GM21737 (cell line): ENCODE measurements at regions not wholly inside any gene's neighbourhood (a gene's known extent, or its start where the extent isn't known, plus 50 kb on each side); places are given as distances from the start of the nearest gene placed in this dataset.
"Not testable (repeated sequence)": the region's sequence is repeated elsewhere in the genome, so short reads cannot be mapped to it uniquely, and the experiment has no call there.

ENCODE experiments used
- ATAC-seq: cut with Tn5 transposase; IDR thresholded peaks from one replicate; pipeline ENCODE4 v1.9.1; 2021; ENCODE audit warnings: mild to moderate bottlenecking, moderate library complexity; ENCODE audit not compliant: unreplicated experiment

DNA sequence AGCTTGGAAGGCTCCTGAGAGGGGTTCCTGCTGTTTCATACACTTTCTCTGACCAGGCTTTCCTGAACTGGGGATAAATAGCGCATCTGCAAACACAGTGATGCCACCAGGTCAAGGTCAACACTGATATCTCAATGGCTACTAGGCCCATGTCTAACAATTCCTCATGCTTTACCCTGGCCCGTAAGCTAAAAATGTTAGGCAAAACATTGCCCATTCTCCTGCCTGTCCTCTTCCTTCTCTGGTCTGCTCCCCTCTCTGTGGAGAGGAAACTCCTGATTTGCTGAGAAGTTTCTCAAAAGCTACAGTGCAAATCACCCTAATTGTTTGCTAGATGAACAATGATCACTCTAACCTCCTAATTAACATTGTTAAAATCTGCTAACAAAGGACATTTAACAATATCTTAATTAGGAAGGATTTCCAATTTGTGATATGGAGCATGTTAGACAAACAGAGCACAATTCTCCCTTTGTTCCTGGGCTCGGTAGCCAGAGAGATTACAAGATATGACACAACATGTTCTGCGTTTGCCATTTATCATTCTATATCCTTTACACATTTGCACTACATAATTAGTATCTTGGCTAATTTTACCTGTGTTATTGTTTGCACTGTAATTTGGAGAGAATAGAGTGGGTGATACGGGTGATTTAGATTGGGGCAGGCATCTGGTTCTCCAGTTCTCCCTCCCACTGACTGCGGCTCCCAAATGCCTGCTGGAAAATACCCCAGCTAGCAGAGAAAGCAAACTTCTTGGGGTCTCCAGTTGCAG is 266.8 kb downstream of the CD83 start:
- ATAC-seq, result no peak

DNA sequence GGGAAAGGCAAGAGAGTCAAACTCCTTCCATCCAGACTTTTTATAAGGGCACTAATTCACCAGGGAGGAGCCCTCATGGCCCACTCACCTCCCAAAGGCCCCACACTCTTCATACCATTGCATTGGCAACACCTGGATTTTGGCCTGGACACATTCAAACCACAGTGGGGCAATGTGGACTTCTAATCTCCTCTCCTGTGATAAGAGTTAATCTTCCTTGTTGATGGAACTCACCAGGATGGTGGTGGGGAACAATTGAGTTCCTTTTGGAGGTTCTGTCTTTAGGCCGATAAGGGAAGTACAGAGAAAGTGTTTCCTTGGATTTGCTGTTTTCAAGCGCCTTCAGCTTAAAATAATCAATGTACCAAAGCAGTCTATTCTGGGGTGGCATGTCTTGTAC is 268.7 kb downstream of the CD83 start:
- ATAC-seq, result no peak

DNA sequence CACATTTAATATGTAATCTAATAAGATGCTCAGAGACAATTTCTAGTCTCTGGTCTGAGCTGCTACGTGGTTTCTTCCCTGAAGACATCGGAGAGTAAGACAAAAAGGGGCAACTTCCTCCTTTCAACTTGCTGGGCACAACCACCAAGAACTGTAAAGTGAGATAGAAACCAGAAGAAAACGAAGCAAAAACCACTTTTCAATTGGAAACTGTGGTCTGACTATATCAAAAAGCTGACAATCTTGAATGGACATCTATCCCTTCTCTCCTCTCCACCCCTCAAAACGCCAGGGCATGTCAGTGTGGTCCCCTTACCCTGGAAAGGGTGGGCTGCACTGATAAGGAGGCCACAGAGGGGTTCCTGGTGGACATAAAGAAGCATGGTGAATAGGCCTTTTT is 269.1 kb downstream of the CD83 start:
- ATAC-seq, result no peak

DNA sequence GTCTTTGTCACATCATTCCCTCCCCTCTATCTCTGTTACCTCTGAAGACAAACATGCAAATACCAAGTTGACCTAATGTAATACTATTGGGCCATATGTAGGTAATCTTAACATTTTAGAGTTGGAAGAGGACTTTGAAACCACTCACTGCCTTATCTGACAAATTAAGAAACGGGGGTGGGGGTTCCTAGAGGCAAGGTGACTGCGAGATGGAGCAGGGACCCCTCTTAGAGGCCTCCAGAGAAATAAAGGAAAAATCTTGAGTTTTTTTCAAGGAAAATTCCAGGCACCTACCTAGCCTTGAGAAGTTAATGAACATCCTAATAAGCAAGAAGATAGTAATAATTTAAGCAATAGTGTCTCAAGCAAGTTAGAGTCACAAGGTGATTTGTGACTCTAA is 270.8 kb downstream of the CD83 start:
- ATAC-seq, result no peak

DNA sequence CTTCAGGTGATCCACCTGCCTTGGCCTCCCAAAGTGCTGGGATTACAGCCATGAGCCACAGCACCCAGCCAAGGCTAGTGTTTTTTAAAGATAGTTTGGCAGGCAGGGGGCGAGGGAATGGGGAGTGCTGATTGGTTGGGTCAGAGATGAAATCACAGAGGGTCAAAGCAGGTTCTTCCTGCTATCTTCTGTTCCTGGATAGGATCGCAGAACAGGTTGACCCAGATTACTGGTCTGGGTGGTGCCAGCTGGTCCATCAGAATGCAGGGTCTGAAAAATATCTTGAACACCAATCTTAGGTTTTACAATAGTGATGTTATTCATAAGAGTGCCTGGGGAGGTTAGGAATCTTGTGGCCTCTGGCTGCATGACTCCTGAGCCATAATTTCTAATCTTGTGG is 272.2 kb downstream of the CD83 start:
- ATAC-seq, result not testable (repeated sequence)

DNA sequence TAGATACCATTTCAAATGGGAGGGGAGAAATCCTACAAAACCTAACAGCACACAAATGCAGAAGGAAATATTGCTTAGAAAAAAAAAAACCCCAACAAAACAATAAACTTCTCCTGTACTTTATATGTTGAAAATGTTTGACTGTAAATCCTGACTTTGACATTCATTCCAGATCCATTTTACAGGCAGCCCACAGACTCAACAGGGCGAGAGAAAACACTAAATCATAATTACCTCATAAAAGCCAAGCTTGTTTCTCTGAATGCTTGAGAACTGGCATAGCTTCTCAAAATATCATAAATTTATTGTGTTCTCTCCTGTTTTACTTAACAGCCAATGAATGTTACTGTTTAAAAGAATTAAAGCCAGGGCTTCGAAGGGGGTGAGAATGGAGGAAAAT is 273.2 kb downstream of the CD83 start:
- no peak for ATAC-seq

DNA sequence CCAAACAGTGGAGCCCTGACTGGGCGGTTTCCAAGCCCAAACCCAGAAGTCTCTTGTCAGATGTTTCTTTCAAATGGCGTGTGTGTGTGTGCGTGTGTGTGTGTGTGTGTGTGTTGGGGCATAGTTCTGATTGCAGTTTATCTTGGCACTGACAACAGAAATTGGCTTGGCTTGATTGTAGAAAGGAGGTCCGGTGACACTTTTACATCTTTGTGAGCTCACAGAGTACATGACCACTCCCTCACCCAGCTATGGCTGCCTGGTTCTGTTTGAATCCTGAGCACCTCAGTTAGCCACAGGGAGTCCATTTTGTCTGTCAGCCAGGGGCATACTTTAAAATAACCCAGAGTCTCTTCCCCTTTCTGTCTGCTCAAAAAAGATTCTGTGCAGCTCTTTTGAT is 276.3 kb downstream of the CD83 start:
- ATAC-seq, result no peak

DNA sequence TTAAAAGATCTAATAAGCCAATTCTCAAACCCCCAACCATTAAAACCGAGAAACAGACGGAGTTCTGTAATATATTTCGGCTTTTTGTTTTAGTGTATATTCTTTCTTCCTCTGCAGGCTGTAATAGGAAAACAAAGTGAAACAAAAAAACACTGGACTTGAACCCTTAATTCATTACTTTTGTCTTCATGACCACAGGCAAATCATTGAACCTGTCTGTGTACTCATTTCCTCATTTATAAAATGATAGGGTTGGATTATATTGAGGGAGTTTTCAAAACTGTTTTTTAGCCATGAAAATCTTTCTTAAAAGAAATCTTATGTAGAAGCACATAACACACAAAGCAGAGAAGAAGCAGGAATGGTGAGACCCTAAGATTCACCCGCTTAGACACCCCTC is 278.8 kb downstream of the CD83 start:
- ATAC-seq, result no peak

DNA sequence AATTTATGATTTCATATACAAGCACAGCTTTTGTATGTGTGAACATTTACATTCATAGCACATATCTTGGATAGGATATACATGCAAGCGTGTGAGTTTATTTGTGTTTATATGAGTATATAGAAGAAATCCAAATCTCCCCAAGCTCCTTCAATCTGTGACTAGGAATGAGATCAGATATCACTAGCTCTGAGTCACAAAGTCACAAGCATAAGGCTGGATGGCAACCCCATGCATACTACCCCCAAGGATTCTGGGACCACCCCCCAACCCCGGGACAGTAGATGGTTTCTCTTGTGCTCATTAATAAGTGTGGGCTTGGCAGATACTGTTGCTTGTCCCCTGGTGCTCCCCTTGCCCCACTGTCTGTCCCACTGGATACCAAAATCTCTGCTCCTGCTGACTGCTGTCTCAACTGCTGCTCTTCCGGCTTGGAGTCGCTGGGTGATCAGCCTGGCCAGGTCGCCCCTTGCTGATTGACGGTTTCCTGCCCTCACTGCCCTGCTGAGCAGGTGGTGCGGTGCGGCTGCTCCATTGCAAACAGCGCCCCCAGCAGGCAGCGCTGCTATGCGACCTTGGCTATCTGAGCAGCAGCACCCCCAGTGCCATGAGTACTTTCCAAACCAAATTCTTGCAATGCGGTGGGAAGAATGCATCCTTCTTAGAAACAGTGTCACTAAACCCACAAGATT is 279.4 kb downstream of the CD83 start:
- ATAC-seq, result peak; percentile 68

DNA sequence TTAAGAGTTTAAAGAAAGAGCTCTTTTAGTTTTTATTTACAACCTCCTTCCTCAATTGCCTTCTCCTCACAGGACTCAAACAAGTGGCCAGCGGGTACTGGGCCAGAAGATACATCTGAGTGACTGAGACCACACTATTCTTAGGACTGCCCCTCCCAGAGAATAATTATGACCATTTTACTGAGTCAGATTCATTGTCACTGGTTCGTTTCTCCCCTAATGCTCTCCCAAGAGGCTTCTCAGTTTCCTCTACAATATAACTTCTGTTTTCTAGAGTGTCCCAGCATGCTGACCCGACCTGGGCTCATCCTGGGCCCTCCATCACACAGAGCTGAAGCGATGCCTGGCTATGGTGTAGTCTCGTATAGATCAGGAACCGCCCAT is 279.9 kb downstream of the CD83 start:
- no peak for ATAC-seq

DNA sequence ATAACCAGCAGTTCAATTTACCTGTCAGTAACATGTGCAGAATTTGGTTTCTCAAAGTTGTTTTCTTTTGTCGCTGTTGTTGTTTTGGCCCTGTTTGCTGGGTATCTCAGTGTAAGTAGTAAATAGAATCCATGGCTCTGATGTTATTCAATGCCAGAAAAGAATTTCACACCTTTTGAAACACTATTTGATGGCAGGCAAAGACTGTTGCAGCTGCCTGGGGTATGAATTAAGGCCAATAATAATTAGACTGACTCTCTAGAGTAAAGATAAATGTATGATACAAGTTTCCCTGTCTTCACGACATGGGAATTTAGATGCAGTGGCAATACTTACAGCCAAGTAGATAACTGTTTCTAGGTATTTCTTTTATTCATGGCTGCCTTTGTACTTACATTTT is 281.4 kb downstream of the CD83 start:
- no peak for ATAC-seq

DNA sequence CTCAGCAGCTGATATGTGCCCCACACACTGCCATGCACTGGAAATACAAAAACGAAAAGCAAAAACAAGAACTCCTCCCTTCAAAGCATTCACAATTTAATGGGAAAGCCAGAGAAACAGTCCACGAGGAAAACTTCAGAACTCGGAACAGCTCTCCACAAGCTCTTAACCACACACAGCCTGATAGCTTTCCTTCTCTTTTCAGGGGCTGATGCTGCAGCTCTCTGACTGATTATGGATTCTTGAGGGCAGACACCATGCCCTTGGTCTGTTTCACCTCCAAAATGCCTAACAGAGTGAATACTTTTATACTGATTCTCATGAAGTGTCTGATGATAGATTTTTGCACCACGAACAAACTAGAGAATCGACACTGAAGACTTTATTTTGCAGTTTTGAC is 282.1 kb downstream of the CD83 start:
- no peak for ATAC-seq

DNA sequence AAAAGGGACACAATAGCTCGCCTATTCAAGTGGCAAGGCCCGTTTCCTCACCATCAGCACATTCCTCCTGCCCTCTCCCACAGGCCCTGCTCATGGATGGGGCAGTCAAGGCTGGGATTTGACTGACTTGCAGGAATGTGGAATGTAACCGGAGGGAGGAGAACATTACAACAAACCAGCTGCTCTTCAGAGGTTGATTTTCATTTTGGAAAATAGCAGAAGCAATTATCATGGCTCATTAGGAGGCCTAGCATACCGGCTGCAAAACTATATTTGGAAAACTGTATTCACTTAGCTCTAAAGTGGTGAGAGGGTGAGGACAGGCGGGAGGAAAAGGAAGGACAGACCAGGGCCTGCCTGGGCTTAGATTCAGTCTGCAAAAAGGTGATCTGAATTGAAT is 283.7 kb downstream of the CD83 start:
- no peak for ATAC-seq

DNA sequence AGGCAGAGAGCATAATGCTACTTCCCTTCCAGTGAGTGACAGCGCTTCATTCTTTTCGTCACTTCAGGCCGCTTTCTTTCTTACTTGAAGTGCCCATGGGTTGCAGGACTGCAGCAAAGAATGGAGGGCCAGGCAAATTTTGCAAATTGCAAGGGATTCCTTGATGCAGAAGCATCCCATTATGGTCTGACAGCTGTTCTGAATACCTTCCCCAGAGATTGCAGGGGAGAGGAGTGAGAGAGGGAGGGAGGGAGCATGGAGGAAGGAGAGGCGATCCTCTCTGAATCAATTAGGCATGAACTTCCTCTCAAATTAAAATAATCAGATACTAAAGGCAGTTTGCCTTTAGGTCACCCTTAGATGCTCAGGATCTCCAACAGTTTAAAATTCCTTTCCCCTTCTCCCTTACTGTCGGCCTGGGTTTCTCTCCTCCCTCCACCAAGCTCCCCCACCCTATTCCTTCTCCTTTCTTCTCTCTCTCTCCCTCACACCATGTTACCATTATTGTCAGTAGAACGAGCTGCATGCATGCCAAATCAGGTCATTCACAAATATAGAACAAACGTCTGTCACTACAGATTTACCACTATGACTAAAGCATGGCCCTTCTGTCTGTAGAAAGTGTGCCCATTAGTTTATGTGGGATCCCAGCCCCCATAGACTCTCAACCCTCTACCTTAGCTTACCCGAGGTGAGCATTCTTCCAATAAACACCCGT is 289.2 kb downstream of the CD83 start:
- ATAC-seq, result no peak

DNA sequence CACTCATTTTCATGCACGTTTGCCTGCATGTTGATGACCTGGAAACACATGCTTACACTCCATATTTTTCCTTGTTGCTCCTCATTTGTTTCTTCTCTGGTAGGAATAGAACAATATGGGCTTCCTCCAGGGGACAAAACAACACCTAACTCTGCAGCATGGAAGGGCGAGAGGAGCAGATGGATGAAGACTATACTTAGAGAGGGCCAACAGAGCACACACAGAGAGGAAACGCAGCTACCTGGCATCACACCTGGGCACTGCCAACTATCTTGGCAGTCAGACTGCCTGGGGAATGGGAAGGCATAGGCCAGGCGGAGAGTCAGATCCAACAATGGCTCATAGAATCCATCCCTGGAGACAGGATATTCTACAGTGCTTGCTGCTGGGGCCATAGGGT is 290.9 kb downstream of the CD83 start:
- ATAC-seq, result no peak

DNA sequence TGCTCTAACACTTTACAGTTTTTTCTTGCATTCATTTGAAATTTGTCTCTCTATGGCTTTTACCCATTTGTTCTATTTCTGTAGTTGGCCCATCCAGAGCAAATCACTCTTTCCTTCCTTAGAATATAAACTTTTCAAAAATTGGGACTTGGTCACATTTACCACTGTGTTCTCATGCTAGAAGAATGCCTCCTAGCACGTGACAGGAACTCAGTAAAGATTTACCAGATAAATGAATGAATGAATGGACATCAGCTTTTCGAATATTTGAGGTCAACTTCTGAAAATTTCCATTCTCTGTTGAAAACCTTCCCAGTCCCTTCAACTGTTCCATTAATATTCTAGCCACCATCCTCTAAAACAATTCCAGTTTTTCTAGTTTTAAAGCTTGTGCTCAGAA is 294.5 kb downstream of the CD83 start:
- no peak for ATAC-seq

DNA sequence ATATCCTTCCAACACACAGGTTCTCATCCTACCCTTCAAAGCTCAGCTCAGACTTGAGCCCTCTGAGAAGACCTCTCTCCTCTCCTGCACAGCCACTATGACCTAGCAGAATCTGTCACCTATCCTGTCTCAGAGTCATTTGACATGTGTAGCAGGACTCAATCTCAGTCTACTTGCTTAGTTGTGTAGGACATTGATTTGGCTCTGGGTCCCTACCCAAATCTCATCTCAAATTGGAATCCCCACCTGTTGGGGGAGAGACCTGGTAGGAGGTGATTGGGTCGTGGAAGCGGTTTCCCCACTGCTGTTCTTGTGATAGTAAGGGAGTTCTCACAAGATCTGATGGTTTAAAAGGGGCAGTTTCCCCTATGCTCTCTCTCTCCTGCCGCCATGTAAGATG is 297.9 kb downstream of the CD83 start:
- ATAC-seq, result no peak

DNA sequence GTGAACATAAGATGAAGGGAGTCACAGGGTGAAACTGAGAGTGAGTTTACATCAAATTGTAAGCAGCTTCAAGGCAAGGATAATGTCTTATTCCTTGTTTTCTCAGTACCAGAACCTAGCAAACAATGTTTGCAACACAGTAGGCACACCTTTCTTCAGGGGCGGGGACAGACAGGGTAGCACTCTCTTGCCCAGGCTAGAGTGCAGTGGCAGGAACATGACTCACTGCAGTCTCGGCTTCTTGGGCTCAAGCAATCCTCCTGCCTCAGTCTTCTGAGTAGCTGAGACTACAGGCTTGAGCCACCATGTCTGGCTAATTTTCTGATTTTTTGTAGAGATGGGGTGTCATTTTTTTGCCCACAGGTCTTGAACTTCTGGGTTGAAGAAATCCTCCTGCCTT is 299.8 kb downstream of the CD83 start:
- ATAC-seq, result no peak

DNA sequence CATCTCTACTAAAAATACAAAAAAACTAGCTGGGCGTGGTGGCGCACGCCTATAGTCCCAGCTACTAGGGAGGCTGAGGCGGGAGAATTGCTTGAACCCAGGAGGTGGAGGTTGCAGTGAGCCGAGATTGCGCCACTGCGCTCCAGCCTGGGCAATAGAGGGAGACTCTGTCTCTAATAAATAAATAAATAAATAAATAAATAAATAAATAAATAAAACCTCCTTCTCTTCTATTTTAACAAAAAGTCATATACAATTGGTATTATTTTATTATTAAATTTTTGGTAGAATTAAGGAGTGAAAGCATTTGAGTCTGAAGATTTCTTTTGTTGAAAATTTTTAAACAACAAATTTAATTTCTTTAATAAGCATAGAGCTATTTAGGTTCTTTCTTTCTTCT is 301.7 kb downstream of the CD83 start:
- ATAC-seq, result not testable (repeated sequence)

DNA sequence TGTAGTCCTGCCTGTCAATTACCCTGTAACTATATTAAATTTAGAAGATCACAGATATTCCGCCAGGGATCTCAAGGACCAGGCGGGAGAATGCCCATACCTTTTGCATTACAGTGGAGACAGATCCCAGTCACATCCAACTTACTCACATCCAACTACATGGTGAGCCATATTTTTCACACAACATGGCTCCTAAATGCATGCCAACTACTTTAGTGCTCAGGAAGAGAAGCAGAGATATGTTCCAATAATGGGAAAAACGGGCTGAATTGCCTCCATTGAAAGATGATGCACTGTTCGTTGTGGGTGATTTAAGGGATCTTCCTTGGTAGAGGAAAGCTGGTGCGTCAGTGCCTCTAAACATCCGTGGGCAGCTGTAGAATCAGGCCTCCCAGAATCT is 304.5 kb downstream of the CD83 start:
- no peak for ATAC-seq

DNA sequence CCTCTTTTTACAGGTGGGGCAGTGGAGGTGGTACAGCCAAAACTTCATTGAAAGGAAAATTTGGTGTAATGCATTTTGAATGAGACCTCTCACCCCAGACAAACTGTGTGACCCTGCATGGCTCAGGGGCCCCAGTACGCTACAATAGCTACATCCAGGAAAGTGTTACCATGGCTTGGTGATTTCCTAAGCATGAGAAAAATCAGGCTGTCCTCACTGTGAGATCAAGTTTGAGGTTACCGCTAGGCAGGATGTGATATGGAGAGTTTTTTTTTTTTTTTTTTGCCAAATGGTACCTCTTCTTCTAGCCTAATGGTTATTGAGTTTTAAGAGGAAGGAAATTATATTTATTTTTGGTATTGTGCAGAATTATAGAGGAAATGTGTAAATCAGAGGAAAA is 305.3 kb downstream of the CD83 start:
- no peak for ATAC-seq

DNA sequence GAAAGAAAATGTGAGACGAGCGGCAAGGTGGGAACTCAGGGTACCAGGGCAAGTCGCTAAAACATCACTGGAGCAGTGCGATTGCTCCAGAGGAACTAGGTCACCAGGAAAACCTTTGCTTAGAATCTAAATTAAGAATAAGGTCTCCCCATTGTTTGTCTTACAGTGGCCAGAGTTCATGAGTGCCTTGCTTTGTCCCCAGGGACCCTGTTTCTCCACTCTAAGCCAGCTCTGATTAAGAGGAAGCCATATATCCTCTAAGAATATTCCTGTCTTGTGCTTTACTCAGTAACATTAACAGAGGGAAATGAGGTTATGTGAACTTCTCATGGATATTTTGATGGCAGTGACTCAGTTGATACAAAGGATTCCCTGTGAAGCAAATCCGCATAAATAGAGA is 305.8 kb downstream of the CD83 start:
- no peak for ATAC-seq
